Activated CD4-positive, alpha-beta T cell treated with anti-CD3 and anti-CD28 coated beads, Interleukin-2, amount 50 U/mL, for 24 hours (primary cell): ENCODE measurements at regions not wholly inside any gene's neighbourhood (a gene's known extent, or its start where the extent isn't known, plus 50 kb on each side); places are given as distances from the start of the nearest gene placed in this dataset.
"Not testable (repeated sequence)": the region's sequence is repeated elsewhere in the genome, so short reads cannot be mapped to it uniquely, and the experiment has no call there.

Experiments used
- DNase-seq, 2 donors: peaks; one replicate each; pipeline ENCODE4 v3.0.0-alpha.2; 2020; ENCODE audit warnings: low read depth in 1 of 2, low spot score in 1 of 2

DNA sequence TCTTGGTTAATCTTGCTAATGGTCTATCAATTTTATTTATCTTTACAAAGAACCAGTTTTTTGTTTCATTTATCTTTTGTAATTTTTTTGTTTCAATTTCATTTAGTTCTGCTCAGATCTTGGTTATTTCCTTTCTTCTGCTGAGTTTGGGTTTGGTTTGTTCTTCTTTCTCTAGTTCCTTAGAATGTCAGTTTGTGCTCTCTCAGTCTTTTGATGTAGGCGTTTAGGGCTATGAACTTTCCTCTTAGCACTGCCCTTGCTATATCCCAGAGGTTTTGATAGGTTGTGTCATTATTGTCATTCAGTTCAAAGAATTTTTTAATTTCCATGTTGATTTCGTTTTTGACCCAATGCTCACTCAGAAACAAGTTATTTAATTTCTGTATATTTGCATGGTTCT is 97.1 kb upstream of the CHST15 start:
- not testable (repeated sequence) for DNase-seq

DNA sequence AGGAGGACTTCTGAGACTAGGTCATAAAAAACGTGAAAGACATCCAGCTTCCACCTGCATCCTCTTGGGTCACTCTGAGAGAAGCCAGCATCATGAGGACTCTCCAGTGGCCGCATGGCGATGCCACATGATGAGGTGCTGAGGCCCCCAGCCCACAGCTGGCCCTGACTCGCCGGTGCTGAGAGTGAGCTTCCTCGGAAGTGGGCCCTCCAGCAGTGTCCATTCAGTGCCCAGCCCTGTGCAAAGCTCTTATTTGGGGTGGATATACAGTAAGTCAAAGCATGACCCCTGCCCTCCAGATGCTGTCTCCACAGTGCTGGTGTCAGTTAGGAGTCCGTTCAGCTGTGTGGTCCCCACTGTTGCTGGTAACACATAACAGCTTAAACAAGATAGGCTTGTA is 93.6 kb upstream of the CHST15 start:
- no peak for DNase-seq

DNA sequence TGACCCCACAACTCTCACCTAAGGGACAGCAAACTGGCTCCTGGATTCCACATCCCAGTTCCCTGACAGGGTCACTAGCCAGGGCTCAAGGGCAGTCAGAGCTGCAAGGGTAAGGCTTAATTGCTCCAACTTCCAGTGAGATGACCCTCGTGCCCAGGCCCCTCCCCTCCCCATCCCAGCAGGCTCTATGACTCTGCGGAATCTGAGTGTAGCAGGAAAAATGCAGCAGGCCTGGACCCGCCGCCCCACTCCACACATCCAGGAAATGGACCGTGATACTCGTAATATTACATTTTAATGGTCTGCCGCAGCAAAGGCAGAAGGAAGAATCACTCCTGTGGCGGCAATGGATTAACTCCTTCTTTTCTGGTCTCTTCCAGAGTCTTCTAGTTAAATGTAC is 91.7 kb upstream of the CHST15 start:
- DNase-seq: no peak

DNA sequence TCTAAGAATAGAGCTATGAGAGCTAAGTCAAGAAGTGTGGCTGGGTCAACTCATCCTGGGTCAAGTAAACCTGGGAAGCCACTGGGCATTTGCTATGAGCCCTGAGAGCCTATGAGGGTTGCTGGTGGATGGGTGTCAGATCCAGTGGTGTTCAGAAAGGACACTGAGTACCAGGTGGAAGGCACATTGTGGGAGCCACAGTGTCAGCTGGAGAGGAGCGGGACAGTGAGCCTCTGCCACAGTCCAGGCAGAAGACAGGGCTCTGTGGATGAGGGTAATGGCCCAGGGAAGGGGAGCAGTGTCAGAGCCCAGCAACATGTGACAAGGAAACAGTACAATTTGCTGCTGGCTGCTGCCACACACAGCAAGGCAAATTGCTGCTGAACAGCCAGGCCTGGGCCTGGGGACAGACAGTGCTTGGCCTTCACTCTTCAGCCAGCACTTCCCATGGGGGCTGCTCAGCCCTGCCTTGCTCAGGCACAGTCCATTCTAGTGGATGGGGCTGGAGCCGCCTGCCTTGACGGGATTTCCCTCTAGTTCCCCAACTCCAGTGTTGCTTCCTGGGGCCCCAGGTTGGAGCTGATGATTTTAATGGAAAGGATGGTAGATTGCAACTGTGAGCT is 90.9 kb upstream of the CHST15 start:
- no peak for DNase-seq

DNA sequence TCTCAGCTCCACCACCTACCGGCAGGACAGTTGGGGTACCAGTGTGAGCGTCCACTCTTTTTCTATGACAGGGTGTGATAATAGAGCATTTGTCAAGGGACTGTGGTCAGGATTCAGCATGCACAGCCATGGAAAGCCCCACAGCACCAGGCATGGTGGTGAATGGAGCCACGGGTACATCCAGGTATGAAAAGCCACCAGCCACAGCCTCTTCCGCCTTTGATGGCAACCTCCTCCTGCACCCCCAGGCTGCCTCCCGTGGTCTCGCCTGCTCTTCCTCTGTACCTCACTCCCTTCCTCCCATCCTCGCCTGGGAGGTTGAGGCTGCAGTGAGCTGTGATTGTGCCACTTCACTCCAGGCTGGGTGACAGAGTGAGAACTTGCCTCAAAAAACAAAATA is 90.2 kb upstream of the CHST15 start:
- DNase-seq: no peak

DNA sequence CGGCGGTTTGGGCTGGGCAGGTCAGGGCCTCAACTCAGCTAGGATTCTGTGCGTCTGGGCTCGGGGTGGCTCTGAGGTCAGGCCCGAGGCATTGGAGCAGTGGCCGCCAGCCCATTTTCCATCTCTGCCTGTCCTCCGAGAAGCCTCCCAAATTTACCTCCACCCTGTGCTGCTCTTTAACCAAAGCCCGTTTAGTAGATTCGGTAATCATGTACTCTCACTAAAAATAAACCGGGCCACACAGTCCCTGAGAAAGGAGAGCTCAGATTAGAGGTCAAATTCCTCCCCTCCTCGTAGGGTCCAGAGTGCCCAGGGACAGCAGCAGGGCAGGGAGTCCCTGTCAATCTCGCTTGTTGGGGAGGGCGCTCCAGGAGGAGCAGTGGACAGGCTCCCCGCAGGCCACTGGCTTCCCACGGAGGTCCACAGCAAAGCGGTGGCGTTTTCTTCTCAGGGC is 88.7 kb upstream of the CHST15 start:
- no peak for DNase-seq

DNA sequence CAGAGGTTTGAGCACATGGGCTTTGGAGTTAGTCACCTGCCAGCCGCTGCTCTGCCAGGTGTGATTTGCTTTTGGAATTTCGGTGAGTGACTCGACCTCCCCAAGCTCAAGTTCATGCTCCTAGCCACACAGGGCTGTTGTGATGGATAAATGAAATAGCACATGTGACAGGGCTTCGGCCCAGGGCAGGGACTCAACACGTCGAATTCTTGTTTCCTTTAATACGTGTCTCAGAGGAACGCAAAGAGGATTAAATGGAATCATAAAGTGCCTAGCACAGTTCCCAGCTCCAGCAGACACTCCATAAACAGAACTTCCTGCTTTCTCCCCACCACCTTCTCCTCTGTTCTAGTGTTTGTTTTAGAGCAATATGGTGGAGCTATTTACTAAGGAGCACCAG is 88.3 kb upstream of the CHST15 start:
- DNase-seq: no peak

DNA sequence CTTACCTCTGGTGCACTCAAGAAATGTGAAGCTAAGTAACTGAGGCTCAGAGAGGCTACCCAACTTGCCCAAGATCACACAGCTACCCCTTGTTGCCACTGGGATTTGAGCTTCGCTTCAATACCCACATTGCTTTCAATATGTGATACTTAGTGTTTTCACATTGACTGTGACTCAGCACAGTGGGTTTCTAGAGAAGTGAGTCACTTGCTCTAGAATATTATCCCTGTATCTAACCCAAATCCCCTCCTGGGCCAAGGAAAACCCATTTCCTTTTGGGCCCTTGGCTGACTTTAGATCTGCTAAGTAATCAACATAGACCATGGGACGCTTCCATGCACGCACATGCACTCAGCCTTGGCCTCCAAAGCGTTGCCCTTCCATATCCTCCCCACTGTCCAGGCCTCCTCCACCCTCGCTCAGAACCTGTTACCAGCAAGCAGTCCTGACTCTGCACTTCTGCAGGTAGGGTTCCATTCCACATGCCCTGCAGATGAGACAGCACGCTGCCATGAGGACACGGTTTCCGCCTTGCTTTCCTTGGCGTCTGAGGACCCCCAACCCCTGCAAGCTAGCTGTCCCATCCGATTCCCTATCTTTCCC is 87.7 kb upstream of the CHST15 start:
- DNase-seq: no peak

DNA sequence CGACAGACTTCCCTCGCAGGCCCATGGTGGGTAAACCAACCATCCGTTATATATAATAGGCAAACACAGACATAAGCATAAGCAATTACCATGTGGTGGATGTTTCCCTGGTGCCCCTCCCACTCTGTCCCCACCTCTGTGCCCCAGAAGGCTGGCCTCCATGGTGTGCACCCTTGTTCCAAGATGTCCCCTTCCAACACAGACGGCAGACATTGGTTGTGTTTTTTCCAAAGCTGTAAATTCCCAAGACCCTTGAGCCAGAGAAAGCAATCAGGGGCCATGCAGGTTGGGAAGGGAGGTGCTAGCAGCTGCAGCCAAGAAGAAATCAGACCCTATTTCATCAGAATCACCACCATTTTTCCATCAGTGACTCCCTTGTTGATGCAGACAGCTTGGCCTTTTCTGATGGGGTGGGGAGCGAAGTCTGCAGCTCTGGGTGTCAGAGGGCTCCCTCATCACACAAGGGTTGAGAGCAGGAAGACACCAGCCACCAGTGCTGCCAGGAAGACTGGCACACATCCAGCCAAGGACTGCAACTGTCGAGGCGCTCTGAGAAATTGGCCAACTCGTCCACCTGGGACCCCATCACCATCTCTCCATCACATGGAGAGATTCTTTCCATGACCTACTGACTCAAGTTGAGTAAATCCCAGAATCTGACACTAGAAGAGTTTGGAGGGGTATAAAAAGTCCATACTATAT is 86.8 kb upstream of the CHST15 start:
- no peak for DNase-seq

DNA sequence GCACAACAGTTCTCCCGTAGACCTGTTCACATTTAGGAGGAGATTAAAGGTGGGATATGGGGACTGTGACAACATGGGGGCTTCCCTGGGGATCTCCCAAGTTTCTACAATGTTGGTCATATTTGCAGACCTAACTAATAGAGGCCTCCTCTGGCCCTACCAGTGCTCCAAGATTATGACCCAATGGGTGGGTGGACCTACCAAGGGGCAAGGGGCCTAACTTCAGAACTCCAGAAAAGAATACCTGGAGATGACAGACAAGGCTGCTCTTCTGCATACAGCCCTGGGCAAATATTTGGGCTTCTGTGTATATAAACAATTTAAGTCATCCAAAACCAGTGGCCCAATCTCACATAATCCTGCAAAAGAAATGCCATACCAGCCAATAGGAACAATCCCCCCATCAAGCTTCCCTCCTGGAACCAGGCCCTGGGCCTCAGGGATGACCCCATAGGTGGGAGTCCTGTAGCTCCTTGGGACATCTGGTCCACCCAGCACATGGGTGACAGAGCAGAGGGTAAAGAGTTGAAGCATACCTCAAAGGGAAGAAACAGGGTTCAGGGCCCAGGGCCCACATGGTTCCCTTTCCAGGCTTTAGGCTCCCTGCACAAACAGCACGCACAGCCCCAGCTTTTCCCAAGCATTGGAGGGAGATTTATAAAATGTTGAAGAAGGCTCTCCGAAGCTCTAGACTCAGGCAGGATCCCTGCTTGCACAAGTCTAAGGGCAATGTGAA is 86.1 kb upstream of the CHST15 start:
- no peak for DNase-seq

DNA sequence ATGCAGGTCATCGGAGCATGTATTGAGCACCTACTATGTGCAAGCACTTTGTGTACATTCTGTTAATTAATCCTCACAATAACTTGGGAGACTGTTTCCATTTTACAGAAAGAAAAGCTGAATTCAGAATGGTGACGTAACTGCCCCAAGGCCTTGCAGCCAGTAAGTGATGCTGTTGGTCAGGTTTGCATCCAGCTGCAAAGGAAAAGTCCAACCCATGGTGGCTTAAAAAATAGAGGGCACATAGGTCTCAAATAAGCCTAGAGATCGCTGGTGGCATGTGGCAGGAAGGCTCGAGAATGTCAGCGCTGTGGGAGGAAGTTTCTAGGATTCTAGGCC is 83.8 kb upstream of the CHST15 start:
- DNase-seq: no peak

DNA sequence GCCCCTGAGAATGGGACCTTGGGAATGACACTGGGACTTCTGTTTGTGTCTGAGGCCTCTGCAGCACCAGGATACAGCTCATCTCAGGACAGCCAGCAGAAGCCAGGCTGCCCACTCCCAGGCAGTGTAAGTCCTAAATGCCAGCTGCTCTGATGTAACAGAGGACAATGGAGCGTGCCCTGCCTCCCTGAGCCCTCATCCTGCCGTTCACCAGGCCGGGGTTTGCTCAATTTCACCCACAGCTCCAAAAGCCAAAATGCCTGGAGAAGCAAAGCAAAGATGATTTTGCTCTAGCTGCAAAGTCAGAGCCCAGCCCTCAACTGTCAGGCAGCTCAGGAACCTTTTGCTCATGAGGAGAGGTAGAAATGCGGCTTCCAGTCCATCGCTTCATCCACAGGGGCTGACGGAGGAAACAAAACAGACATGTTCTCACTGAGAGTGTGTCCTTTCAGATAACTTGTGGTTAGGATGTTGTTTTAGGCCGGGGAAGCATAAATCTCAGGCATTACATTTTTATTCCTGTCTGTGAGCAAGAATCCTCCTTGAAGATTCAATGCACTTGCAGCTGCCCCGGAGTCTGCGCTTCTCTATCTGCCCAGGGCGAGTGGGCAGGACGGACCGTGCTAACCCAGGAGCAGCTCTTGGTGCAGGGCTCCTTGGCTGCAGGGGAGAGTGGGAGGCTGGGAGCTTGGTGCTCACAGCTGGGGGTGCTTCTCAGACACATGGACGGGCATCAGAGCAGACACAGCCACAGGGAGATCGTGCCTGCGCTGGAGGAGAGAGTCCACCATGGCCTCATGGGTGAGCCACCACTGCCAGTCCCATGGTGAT is 83.2 kb upstream of the CHST15 start:
- no peak for DNase-seq

DNA sequence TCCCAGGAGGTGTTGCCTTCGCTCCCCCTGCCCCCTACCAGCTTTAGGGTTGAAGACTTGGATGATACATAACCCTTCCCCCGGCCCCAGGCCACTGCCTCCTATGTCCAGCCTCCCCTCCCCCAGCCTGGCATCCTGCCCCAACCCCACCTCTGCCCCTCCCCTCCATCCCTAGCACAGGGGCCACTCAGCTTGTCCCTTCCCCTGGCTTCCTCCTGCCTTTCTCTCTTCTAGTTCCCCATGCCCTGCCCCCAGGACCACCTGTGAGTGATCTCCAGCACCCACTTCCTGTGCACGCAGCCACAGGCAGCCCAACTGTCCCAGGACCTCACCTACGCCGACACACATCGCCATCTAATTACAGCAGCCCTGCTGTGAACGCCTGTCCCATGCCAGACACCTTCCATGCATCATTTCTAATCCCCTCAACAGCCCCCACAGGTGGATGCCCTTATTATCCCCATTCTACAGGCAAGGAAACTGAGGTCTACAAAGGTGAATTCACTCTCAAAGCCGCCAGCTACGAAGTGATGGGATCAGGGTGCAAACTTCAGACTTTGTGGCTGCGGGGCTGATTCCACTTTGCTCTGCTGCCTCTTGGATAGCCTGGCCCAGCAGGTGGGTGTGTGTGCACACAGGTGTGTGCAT is 82.4 kb upstream of the CHST15 start:
- DNase-seq: no peak

DNA sequence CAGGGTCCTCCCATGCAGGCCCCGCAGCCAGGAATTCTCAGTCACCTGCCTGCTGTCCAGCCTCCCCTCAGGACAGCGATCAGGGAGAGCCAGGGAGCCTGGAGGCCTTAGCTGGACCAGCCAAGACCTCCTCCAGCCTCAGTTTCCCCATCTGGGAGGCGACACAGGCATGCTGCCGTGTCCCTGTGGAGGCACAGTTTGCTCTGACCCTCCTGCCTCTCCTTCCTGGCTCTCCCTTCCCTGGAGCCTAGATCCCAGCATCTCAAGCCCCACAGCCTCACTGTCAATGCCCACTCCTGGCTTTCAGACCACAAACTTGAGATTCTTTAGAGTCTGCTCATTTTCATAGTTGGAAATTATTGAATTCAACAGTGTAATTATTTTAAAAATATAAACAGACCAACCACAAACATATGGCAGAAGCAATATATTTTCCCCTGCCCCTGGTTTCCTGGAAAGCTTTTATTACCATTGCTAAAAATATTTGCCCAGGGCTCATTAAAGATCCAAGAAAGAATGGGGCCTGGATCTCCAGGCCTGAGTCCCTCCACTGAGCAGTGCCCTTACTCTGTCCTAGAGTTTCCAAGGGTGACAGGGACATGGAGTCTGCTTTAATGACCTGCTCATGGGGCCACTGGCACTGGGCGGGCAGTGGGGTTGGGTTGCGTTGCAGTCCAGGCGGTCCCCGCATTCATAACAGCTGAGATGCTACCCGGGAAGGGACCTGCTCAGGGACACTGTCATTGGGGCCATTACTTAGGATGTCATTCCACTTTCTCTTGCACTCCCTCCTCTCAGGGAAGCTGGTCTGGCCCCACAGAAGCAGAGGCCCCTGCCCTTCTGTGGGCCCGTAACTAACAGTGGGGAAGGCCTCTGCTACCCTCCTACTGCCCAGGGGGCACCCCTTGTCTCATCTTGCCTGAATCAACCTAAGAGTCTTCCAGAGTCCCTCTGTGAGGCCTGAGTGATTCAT is 81.6 kb upstream of the CHST15 start:
- DNase-seq: no peak

DNA sequence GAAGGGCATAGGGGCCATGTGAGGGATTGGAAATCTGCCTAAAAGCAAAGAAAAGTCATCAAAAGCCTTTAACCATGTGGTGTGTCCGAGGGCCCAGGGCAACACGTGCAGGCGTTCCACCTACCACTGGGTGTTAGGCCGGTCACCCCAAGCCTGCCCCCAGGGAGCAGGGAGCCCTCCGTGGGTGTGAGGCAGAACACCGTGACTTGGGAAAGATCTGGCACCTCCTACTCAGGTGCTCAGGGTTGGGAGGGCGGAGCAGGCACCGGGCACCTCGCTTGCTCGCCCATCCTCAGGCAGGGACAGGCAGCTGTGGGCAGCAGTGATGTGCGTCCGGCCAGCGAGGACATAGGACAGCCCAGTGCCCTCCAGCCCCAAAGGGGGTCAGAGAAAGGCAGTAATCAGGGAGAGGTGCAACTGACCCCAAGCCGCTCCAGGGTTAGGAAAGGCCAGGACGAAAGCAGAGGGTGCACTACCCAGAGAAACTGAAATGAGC is 80.7 kb upstream of the CHST15 start:
- DNase-seq: no peak

DNA sequence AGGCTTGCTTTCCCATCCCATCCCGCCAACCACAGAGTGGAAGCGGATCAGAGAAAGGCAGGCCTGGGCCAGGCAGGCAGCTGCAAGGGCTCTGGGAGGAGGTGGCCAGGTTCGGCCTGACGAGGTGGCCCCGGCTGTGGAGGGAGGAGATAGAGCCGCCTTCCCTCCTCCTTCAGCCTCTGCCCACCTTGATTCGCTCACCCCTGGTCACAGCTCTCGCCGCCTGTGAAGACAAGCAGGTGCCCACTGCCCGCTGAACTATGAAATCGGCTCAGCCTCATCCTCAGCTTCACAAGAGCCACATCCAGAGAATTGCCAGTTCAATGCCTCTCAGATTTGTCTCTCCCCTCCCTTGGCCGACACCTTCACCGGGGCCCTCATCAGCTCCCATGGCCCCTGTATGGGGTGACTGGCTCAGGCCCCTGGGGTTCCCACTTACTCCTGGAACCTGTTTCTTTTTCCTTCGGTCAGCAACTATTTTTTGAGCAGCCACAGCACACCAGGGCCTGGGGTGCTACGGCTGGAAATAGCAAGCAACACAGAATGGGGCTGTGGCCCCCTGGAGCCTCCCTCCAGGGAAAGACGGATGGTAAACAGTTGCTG is 80.0 kb upstream of the CHST15 start:
- no peak for DNase-seq

DNA sequence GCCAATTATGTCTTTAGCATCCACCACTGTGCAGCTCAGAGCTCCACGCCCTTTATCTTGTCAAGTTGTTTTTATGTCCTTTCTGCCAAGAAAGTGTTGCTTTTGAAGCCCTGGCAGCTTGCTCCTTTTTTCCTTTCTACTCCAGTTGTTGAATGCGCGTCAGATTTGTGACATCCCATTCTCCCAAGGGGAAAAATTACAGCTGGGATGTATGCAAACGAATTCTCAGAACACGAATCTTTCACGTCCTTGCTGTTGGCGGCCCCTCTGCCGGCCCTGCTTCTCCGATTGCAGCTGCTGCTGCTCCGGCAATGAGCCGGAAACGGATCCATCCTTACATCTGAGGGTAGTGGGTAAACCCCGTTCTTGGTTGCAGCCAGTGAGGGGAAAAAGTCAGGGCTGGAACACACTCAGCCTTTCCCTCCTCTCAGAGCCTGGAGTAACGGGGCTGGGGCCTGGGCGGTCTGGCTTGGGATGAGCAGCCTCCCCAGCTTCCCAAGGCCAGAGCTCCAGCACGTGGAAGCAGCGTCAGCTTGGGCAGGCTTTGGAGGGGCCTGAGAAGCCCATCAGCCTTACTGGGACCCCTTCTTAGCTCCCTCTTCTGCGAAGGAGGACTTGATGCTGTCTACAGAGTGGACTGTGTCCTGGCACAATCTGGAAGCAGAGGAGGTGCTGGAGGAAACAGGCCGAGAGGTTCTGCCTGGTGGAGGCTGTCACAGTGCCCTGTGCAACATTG is 79.0 kb upstream of the CHST15 start:
- DNase-seq: no peak

DNA sequence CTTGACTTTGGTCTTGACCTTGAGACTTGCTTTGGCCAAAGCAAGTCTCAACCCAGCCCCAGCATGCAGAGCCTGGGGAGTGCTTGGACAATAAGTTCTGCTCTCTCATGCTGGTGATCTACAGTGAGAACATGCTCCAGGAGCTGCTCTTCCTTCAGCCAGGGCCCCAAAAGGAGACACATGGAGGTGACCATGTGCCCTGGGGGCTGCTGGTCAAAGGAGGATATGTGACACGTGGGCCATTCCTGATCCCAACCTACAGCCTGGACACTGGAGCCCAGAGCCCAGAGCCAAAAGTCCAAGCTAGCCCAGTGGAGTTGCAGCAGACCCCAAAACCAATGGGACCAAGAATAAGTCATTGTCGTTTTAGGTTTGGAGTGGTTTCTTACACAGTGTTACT is 78.2 kb upstream of the CHST15 start:
- DNase-seq: no peak
